PC-3 (cell line): ENCODE measurements at regions not wholly inside any gene's neighbourhood (a gene's known extent, or its start where the extent isn't known, plus 50 kb on each side); places are given as distances from the start of the nearest gene placed in this dataset.

Experiments
- CTCF ChIP-seq: fragments of 300-600 bp; sonication (generic); conservative IDR thresholded peaks from 2 replicates; pipeline ENCODE4 v1.5.1; 2017; ENCODE audit warnings: antibody characterized with exemption, low read depth, mild to moderate bottlenecking, low read length
- EZH2 ChIP-seq: fragments of 300-600 bp; sonication (generic); IDR thresholded peaks from one replicate; pipeline ENCODE4 v1.6.1; 2017; ENCODE audit warnings: antibody characterized with exemption, mild to moderate bottlenecking, low read length; ENCODE audit not compliant: unreplicated experiment
- EZH2phosphoT487 ChIP-seq: fragments of 300-600 bp; sonication (generic); IDR thresholded peaks from 2 replicates; pipeline ENCODE4 v1.6.1; 2018; ENCODE audit warnings: mild to moderate bottlenecking, antibody characterized with exemption, low read length, borderline replicate concordance

- TF ChIP-seq CTCF = peak; percentile 63
- TF ChIP-seq EZH2 = no peak
- no peak for TF ChIP-seq EZH2phosphoT487
Observed at GRCh38 chr5:174581479-174581878, 142.9 kb upstream of the MSX2 start.
